D721Med (cell line): ENCODE measurements at regions not wholly inside any gene's neighbourhood (a gene's known extent, or its start where the extent isn't known, plus 50 kb on each side); places are given as distances from the start of the nearest gene placed in this dataset.

Experiments
- DNase-seq: peaks from one replicate; pipeline ENCODE4 v3.0.0; 2011; ENCODE audit warnings: low spot score; ENCODE audit not compliant: insufficient read length
- FAIRE-seq: peaks from 2 replicates; lab custom pipeline; 2011; peaks lifted over from hg19 to GRCh38; lab: Jason Lieb, UNC
- CTCF ChIP-seq: IDR thresholded peaks from 2 replicates; pipeline ENCODE4 v1.5.1; 2012; ENCODE audit warnings: mild to moderate bottlenecking, control low read depth; ENCODE audit not compliant: insufficient read depth; ENCODE audit errors: missing control alignments

DNA sequence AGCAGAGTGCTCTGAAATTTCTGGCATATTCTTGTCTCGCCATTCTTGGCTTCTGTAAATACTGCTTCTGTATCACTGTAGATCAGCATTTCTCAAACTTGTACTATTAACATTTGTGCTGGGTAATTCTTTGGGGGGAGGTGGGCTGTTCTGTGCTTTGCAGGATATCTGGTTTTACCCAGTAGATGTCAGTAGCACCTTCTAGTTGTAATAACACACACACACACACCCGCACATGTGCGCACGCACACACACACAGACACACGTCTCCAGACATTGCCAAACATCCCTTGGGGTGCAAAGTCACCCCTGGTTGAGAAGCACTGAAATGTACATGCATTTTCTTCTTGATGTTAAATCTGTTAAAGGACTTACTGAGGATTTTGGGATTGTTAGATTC is 304.1 kb downstream of the MAT2B start:
- DNase-seq (no peak), FAIRE-seq (no peak)
- TF ChIP-seq CTCF: no peak

- DNase-seq: no peak
- no peak for FAIRE-seq
- no peak for TF ChIP-seq CTCF
Observed at GRCh38 chr5:163813900-163814299, 308.5 kb downstream of the MAT2B start.

DNA sequence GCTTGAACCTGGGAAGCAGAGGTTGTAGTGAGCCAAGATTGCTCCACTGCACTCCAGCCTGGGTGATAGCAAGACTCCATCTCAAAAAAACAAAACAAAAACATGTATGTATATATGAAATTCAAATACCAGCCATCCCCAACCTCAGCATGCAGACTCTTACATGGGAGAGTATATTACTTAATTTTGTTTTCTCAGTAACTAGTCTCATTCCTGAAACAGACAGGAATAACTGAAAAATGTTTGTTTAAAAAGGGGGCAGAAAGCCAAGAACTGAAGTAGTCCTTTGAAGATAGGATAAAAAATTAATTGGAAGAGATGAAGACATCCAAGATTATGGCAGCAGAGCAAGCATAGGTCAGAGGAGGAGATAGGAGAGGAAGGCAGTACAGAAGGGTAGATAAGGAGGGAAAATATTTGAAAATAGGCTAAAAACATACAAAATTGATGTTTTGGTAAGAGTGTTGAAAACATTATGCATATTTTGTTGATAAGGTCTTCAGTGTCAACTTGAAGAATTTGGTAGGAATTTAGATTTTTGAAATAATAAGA is 309.9 kb downstream of the MAT2B start:
- TF ChIP-seq CTCF: no peak
- DNase-seq: no peak
- FAIRE-seq: no peak

DNA sequence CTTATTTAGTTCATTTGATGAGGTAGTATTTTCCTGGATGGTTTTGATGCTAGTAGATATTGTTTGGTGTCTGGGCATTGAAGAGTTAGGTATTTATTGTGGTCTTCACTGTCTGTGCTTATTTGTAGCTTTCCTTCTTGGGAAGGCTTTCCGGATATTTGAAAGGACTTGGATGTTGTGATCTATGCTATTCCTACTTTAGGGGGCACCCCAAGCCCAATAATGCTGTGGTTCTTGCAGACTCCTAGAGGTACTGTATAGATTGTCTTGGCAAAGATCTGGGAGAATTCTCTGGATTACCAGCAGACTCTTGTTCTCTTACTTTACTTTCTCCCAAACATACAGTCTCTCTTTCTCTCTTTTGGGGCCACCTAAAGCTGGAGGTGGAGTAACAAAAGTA is 315.7 kb downstream of the MAT2B start:
- FAIRE-seq: no peak
- no peak for DNase-seq
- TF ChIP-seq CTCF: no peak

- DNase-seq (no peak), FAIRE-seq (no peak)
- no peak for TF ChIP-seq CTCF
Observed at GRCh38 chr5:163822548-163822947, 317.1 kb downstream of the MAT2B start.

- DNase-seq (no peak), FAIRE-seq (no peak)
- no peak for TF ChIP-seq CTCF
Observed at GRCh38 chr5:163825661-163826060, 320.2 kb downstream of the MAT2B start.

- TF ChIP-seq CTCF: no peak
- FAIRE-seq (no peak), DNase-seq (no peak)
Observed at GRCh38 chr5:163826201-163826600, 320.8 kb downstream of the MAT2B start.
